Kasumi-1 (cell line): ENCODE measurements at regions not wholly inside any gene's neighbourhood (a gene's known extent, or its start where the extent isn't known, plus 50 kb on each side); places are given as distances from the start of the nearest gene placed in this dataset.

Source experiments
- DNase-seq, 2 experiments: peaks; one replicate each; lab custom pipeline; 2025; lab: John Stamatoyannopoulos, UW

GRCh38 chr6:66421570-66421969 lies 714.5 kb upstream of the EYS start:
- DNase-seq: no peak

DNA sequence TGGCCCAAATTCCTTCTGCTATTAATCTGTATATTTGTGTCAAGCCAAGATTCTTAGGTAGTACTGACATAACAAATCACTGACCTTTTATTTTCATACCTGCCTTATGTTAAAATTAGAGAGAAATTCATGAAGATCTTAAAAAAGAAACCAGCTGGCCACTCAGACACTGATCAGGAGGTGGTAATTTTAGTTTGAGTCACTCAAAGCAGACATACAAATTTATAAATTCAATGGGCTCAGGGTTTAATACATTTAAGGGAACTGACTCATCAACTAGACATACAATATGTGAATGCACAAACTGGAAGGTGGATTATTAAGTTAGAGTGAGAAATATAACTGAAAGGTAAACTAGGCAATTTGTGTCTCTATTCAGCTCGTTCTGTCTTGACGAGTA lies 711.9 kb upstream of the EYS start:
- DNase-seq: no peak

- DNase-seq: no peak
Measured at GRCh38 chr6:66403966-66404365, 696.9 kb upstream of the EYS start.

DNA sequence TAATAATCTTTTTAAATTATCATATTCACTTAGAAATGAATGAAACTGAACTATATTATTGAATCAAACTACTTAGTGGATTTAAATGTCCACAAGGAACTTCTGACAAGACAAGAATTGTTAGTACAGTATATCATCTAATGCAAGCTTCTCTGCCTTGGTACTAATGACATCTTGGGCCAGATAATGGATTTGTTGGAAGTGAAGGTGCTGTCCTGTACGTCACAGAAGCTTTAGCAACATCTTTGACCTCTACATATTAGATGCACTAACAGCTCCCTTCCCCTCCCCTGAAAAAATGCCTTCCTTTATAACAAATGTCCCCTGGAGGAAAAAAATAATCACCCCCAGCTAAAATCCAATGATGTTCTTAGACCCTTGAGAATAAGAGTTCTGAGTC lies 695.8 kb upstream of the EYS start:
- no peak for DNase-seq

DNA sequence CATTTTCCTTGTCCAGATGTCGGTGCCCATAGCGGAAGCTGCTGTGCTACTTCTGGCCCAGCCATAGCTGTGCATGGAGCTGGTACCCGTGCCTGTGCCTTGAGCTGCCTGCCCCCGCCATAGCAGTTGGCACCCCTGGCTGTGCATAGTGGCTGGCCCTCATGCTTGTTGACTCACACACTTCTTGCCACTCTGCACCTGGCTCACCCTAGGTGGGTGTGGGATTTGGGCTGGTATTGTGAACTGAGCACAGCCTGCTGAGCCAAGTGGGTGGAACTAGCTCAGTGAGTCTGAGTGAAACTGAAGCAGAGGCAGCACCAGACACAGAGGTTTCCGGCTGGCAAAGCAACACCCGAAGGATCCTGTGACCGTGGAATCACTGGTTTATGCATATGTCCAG lies 689.5 kb upstream of the EYS start:
- DNase-seq: no peak

DNA sequence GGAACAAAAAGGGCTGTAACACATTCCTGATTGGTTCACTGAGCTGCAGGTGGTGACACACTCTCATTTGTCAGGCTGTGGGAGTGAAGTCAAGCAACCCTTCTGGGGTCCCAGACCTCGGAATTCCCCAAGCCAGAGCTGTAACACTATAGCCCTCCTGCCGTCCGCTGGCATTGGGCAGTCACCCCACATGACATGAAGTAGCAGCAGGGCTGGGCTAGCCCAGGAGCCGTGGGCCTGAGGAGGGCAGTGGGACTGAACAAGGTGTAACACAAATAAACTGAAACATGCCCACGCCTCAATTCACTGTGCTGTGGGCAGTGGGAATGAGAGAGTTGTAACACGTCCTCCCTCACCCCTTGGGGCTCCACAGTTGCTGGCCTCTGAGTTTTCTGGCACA lies 689.1 kb upstream of the EYS start:
- DNase-seq: no peak

- no peak for DNase-seq
Measured at GRCh38 chr6:66390393-66390792, 683.4 kb upstream of the EYS start.

- DNase-seq: no peak
Measured at GRCh38 chr6:66376001-66376400, 669.0 kb upstream of the EYS start.

DNA sequence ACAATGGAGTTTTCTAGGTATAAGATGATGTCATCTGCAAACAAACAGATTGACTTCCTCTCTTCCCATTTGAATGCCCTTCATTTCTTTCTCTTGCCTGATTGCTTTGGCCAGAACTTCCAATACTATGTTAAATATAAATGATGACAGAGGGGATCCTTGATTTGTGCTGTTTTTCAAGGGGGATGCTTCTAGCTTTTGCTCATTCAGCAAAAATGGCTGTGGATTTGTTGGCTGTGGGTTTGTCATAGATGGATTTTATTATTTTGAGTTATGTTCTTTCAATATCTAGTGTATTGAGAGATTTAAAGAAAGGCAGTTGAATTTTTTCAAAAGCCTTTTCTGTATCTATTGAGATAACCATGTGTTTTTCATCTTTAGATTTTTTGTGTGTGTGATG lies 662.4 kb upstream of the EYS start:
- DNase-seq: no peak

GRCh38 chr6:66362888-66363287 lies 655.9 kb upstream of the EYS start:
- no peak for DNase-seq

- DNase-seq: no peak
Measured at GRCh38 chr6:66361886-66362285, 654.9 kb upstream of the EYS start.

DNA sequence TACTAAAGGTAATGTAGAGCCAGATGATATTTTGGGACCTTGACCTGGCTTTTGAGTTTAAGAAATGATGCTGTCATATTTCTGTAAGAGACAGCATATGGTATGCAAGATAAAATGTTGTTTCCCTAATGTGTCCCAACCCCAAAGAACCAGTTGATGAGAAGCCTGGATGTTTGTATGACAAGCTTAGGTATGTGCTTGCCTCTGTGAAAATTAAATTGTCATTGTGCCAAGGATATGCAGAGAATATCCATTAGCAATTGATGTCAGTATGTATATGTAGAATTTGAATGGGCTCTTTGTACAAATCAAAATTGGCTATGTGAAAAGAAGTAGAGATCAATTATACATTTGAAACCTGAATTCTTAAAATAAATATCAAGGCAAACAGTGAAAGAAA lies 650.8 kb upstream of the EYS start:
- DNase-seq: no peak

DNA sequence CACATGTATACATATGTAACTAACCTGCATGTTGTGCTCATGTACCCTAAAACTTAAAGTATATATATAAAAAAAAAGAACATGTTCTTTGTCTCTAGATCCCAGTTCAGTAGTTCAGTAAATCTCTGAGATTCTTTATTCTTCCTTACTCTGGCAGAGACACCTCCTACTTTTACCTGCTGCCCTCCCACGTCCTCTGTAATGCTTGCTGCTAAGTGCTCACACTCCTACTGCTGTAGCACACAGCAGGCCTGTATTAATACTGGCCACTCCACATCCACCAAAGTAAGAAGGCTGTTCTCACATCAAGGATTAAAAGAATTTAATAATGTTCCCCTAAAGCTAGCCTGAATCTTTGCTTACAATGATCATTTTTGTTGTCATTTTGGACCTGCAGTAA lies 648.4 kb upstream of the EYS start:
- no peak for DNase-seq

GRCh38 chr6:66344796-66345195 lies 637.8 kb upstream of the EYS start:
- DNase-seq: no peak

DNA sequence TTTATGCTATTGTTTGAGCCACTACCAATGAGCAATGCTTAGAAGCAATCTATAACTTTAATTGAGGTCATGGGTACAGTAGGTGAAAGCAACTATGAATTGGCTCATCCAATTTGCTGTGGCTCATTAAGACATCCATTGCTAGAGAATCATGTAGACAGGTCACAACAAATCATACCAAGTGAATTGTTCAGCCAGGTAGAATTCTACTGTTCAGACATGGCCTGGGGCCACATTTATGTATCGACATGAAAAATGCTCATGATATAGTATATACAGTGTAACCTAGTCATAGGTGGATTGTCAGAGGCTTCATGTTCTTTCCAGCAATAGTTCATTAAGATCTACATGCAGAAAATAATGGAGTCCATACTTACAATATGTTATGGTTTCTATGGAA lies 633.7 kb upstream of the EYS start:
- DNase-seq: no peak

- DNase-seq: no peak
Measured at GRCh38 chr6:66336176-66336575, 629.1 kb upstream of the EYS start.

DNA sequence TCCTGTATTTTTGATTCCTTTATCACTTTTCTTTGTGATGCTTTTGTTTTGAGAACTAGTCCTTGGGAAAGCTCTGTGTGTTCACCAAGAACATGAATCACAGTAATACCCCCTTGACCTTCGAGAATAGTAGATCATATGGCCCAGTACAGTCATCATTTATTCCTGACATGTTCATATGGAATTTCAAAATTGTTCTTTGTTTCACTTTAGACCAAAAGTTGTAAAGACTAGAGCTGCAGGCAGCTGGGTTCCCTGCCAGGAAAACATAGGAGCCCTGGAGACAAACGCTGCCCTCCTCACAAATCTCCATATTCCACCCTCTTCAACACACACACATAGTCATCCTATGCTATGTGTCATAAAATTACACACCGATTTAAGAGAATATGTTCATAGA lies 621.2 kb upstream of the EYS start:
- no peak for DNase-seq

- DNase-seq: no peak
Measured at GRCh38 chr6:66326228-66326627, 619.2 kb upstream of the EYS start.

DNA sequence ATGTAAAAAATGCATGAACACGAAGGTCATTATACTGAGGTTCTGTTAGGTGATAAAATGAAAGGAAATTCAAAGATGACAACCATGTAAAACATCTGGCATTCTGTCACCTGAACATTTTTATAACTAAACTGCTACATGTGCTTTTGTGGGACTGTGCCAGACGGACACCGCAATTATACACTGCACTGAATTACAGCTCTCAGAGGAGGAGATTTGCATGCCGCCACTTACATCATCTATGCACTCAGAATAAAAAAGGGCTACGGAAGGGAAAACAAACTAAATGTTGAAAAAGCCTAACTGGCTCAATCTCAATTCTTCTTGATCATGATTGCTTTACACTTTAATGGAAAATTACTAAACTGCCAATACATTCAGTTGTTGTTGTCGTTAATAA lies 614.0 kb upstream of the EYS start:
- DNase-seq: no peak

- no peak for DNase-seq
Measured at GRCh38 chr6:66307490-66307889, 600.5 kb upstream of the EYS start.

- no peak for DNase-seq
Measured at GRCh38 chr6:66291905-66292304, 584.9 kb upstream of the EYS start.

DNA sequence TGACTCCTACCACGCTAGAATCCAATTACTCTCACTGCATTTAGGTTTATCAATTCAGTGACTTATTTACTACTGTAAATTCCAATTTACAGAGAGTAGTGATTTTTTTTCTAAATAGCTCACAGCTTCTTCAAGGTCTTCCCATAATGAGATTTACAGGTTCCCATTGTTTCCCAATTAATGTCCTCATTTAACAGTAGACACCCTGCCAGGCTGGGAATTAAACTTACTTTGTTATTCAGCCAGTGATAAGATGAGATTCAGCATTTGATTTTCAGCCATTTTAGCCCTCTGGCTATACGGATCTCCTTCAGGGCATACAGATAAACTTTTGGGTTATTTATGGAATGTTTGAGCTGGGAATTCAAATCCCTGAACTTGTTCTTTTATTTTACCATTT lies 582.9 kb upstream of the EYS start:
- no peak for DNase-seq

DNA sequence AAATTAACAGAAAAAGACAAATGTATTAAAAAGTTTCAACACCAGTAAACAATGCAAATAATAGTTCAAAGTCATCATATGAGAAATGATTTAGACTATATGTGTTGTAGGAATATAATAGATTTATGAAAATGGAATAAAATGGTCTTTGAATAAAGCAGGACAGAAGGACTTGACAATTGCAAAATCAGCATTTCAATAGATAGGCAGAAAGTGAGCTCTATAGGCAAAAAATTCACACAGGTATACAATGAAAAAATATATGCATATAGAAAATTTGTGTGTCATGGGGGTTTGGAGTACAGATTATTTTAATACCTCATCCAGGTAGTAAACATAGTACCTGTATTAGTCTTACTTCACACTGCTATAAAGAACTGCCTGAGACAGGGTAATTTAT lies 571.1 kb upstream of the EYS start:
- no peak for DNase-seq

- DNase-seq: no peak
Measured at GRCh38 chr6:66277400-66277799, 570.4 kb upstream of the EYS start.

GRCh38 chr6:66265737-66266136 lies 558.7 kb upstream of the EYS start:
- DNase-seq: no peak
